NCI-H2171 treated with DMSO at 0.1 percent for 48 hours (cell line): ENCODE measurements at regions not wholly inside any gene's neighbourhood (a gene's known extent, or its start where the extent isn't known, plus 50 kb on each side); places are given as distances from the start of the nearest gene placed in this dataset.

ENCODE experiments used
- DNase-seq: peaks from one replicate; lab custom pipeline; 2025; lab: John Stamatoyannopoulos, UW

DNA sequence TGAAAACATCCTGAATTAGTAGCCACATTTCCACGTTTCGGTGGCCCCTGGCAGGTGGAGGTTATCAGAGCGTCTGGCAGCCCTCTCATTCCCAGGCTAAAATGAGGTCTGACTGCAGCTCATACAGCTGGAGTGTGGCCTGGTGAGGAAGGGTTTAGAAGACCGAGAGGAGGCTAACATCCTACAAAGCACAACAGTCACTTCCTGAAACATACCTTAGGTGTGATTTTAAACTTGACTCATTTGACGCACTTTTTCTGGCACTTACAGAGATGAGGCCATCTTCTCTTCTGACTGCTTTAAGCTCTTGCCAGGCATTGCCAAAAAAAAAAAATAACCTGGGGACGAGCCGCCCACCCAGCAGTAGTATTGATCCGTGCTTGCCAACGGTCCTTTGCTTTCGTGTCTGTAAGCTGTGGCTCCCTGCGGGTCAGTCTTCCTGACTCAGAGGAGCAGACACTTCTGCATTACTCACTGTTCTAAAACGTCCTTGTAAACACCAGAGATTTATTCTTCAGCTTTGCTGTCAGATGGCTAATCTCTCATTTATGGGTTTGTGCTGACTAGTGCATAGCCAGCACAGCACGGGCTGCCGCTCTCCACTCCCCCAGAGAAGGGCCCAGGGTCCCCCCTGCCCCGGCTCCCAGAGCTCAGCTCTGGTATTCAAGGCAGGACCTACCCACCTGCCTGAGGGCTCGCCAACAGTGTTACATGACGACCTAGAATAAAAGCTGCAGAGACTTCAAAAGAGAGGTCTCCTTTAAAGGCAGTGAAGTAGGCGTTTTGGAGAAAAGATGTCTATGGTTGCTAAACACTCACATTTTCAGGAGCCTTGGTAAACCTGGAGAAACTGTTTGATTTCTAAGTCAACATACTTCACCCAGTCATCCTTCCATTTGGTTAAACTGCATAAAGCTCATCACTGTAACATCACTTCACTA is 78.5 kb upstream of the FRMD1 start:
- no peak for DNase-seq

DNA sequence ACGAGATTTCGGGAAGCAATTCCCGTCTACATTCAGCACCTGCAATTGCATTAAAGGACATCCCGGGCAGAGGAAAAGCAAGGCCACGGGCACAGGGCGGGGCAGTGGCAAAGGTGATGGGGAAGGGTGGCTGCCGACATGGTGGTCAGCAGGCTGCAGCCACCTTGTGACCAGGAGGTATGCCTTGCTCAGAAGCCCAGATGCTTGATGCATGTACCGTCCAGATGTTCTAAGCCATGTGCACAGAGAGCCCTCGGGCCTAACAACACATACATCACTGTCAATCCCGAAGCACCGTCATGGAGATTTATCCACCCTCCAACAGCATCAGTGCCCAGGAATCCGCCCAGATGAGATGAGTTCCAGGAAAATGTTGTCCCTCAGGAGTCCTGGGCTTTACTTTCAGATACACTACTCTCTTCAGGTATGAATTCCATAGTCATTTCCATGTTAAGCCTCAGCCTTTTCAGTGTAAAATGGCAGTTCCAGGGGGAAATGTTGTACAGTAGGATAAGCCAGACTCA is 77.8 kb upstream of the FRMD1 start:
- no peak for DNase-seq

DNA sequence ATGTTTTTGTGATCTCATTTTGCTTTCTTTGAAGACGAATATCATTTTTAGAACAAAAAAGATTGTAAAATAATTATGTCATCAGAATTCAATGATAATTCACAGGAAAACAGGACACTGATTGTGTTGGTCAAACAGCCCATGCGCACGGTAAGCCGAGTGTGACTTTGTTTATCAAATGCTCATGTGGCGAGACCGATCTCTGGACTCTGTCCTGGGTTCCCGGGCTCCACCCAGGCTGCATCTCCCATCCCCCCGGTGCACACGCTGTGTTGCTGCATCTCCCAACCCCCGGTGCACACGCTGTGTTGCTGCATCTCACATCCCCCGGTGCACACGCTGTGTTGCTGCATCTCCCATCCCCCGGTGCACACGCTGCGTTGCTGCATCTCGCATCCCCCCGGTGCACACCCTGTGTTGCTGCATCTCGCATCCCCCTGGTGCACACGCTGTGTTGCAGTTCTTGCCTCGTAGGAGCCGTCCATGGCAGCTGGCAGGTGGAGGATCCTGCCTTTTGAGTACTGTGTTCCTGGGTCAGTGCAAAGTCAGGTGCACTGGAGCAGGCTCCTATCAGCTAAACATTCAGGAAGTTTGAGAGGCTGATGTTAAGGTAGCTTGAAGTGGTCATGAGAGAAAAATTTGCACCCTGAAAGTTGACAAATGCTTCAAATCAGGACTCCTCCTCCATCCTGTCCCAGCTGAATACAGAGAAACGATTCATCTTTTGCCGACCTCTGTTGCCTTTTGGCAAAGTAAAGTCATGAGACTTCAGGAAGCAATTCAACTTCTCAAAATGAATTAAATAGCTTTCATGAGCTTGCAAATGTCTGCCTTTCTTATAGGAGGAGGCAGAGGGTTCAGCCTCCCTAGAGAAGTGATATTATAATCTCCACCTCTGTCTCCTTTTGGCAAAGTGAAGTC is 77.1 kb upstream of the FRMD1 start:
- DNase-seq = no peak

DNA sequence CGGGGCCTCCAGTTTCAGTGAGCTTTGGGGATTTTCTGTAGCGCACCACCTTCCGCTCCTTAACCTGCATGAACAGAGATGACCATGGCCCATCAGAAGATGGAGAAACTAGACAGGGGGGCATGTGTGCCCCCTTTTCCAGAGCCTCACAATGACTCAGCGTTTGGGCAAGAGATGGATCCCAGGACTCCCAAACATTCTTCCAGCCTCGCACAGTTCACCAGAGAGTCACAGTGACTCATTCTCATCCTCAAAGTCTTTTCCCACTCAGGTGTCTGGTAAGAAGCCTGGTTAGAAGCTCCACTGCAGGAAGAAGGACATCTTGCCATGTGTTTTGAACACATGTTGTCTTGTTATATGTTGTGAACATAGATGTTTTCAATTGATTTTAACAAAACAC is 76.2 kb upstream of the FRMD1 start:
- no peak for DNase-seq

DNA sequence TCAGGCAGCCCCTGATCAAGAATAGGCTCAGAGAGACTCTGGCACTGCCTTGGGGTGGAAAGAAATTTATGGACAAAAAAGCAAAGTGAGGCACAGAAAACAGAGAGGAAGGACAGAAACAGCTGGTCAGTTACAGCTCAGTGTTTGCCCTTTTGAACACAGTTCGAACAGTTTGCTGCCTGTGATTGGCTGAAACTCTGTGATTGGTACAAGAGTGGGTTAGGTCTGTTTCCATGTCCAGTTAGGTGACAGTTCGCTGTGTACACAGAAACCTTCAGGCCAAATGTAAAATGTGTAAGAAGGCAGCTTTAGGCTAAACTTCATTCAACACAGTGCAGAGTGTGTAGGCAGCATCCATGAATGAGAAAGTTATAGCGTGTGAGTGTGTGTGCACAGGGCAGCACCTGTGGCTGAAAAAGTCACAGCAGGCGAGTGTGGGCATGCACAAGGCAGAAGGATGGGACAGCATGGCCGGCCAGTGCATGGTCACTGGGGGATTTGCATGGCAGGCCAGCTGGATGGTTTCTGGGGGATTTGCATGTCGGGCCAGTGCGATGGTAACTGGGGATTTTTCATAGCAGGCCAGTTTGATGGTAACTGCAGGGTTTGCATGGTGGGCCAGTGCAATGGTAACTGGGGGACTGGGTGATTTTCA is 75.4 kb upstream of the FRMD1 start:
- no peak for DNase-seq

DNA sequence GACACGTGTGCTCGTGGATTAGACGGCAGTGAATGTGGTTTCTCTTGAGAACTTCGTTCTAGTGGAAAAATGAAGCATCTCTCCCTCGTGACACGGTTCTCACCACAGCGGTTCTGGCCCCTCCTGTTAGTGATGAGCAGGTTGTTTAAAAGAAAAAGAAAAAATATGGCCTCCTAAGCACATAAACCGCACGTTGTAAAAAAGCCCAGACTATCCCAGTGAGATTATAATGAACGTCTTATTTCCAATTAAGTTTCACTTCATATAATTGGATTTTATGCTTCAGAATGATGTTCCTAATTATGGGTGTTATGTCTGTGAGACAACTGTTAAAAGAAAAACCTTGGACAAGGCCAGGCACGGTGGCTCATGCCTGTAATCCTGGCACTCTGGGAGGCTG is 74.5 kb upstream of the FRMD1 start:
- no peak for DNase-seq

DNA sequence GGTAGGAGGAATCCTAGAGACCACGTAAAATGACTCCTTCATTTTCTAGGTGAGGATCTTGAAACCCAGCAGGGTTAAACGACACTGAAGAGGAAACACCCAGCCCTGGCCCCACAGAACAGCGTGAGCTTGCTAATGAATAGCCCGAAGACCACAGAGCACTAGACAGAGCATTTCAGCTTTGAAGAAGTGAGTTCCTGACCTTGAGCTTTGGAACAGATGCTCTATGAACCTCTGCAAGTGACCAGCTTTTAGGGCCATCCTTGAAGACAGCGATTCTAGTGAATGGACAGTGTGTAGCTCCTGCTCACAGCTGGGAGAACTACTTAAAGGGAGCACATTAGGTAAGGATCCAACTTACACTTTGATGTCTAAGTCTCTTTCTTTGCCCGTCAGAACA is 74.0 kb upstream of the FRMD1 start:
- no peak for DNase-seq

DNA sequence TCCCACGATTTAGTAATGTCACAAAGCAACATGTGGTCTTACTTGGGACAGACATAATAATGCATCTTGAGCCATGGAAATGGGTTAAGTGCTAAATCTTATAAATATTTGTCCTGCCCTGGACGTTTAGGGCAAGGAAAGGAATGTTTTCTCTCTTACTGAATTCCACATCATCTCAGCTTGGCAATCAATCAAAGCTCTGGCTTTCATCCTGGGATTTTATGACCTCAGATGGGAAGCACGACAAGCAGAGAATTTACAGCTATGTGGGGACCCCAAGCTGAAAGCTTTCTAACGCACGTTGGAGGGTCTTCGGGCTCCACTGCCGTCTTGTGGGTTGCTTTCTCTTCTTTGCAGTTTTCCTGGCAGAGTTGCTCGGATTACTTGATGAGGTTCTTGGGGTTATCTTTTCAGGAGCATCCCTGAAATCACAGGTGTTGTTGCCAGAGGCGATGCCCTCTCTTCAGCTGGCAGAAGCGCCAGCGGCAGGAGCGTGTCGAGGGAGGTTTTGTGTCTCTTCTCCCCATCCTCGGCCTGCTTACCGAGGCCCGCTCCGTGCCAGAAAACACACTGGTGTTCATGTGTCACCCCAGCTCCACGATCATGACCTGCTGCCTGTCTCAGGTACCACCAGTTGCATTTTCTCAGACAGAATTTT is 73.4 kb upstream of the FRMD1 start:
- no peak for DNase-seq

DNA sequence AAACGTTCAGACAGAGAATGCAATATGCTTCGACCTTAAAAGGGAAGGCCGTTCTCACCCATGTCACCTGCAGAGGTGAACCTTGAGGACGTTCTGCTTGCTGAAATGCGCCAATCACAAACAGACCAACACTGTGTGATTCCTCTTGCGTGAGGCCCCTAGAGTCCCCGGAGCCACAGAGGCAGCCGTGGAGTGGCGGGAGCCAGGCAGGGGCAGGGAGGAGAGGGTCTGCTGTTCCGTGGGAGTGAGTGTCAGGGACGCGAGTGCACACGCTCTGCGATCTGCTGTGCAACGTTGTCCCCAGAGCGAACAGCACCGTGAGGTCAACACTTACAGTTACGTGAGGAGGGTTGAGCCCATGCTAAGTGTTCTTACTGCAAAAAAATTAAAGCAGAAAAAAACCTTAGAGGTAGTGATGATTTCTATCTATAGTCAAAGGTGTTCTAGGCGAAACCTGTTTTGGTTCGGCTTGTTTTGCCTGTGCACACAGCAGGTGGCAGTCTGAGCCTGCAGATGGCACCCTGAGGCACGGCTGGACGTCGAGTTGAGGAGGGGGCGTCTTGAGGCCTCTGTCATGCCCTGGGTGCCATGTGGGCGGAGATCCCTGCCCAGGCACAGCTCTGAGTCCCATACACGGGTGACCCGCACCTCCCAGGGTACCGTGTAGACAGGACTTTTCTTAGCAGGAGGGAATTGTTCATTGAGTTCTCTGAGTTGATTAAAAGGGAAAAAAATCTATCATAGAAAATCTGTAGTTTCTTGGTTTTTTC is 71.7 kb upstream of the FRMD1 start:
- no peak for DNase-seq

DNA sequence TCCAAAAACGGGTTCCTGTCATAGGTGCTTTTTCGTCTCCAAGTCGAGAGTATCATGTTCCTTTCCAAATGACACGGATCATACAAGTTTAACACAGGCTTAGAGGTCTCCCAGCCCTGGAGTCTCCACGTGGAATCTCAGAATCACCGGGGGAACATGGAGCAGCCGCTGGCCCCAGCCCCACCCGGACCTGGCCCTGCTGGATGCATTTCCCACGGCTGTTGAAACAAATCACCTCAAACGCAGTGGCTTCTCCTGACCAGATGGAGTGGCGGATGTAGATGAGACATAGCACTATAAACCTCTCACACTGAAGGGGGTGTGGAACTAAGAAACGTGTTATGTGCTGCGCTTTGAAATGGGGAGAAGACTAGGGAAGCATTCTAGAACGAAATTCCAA is 70.0 kb upstream of the FRMD1 start:
- DNase-seq = no peak

DNA sequence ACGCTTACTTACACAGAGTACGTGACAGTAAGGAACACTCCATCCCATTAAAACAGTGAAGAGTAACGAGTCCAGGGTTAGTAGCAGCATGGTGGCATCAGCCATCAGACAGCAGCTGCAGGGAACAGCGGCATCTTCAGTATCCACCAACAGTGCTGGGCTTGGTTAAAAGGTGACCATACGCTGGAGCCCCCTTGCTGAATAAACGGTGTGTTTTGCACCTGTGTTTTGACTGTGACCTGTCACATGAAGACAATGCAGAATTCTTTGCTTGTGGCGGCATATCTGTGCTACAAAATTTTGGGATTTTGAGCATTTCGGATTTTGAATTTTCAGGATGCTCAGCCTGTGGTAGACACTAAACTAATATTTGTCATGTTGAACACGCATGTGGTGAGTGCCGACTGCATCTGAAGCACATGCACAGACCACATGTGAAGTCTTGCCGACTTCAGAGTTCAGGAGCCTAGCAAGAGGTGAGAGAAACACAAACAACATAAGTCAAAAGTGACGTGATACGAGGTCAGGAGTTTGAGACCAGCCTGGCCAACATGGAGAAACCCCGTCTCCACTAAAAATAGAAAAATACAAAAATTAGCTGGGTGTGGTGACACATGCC is 69.3 kb upstream of the FRMD1 start:
- DNase-seq = no peak

DNA sequence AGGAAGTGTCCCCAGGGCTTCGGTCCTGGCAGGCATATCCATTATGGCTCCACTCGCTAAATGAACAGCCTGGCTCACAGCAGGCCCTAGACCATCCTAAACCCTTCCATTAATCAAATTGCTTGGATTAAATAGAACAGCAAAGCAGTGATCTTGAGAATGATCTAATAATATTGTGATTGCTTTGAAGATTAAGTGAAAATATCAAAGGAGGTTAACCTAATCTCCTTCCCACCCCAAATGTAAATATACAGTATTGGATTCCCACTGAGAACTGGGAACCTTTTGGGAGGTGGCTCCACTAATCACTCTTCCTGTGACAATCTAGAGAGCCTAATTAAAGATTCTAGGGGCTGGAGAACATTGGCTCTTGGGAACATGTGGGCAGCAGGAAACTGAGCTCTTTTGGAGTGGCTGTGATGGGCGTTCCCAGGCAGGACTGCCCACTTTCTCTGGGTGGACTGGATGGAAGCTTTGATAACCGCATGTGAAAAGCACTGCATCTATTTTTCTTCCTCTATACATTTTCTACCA is 68.3 kb upstream of the FRMD1 start:
- DNase-seq = peak; percentile 31

DNA sequence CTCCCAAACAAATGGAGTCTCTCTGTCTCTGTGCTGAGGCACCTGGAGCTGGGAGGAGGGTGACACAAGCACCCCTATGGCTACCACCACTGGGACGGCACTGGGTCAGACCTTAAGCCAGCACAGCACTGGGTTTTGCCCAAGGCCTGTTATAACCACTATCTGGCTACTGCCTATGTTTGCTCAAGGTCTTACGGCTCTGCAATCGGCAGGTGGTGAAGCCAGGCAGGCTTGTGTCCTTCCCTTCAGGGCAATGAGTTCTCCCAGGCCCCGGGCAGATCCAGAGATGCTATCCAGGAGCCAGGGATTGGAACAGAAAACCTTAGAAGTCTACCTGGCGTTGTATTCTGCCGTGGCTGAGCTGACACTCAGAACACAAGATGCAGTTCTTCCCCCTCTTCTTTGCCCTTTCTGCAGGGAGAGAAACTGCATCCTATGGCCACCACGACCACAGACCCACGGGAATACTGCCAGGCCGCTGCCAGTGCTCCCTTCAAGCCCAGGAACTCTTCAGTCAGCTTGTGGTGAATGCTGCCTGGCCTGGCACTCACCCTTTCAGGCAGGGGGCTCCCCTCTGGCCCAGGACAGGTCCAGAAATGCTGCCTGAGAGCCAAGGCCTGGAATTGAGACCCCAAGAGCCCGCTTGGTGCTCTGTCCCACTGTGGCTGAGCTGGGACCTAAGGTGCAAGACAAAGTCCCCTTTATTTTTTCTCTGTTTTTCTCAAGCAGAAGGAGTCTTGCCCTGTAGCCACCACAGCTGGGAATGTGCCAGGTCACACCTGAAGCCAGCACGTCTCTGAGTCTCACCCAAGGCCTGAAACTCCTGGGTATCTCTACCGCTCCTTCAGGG is 67.0 kb upstream of the FRMD1 start:
- no peak for DNase-seq

DNA sequence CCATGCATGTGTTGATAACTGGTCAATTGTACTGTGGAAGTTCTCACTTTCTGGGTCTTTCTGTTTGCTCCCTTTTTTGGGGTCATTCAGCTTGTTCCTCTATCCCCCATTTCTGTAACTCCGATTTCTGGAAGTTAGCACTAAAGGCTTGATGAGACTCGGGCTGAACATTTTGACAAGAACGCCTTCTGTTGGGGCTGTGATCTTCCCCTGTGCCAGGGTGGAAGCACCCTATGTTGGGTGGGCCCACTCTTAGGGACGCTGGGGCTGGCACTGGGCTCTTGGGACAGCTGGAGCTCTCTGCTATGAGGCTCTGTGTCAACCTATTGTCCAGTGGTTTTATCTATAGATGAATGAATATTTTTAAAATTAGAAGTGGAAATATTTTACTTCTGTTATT is 60.1 kb upstream of the FRMD1 start:
- no peak for DNase-seq

DNA sequence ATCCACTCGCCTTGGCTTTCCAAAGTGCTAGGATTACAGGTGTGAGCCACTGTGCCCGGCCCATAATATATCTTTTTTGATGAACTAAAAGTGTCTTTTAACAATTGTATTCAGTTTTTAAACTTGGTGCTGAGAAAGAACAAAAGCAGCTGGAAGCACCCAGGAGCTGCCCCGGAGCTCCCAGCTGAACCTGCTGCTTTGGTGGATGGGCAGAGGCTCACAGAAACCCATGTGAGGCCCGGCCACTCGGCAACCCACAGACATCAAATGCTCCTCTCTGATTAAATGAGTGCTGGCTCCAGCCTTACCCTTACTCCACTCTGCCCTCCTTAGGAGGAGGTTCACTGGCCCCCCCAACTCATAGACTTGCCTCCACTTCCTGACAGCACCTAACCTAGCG is 59.4 kb upstream of the FRMD1 start:
- DNase-seq = no peak

DNA sequence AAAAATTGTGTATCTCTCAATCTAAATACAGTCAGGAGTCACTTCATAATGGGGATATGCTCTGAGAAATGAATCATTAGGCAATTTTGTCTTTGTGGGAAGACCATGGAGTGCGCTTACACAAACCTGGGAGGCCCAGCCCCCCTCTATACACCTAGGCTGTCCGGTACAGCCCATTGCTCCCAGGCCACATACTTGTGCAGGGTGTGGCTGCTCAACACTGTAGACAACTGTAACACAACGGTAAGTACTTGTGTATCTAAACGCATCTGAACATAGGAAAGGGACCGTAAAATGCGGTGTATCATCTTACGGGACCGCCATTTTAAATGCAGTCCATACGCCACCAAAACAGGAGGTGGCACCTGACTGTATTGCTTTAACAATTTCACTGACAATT is 58.0 kb upstream of the FRMD1 start:
- no peak for DNase-seq

DNA sequence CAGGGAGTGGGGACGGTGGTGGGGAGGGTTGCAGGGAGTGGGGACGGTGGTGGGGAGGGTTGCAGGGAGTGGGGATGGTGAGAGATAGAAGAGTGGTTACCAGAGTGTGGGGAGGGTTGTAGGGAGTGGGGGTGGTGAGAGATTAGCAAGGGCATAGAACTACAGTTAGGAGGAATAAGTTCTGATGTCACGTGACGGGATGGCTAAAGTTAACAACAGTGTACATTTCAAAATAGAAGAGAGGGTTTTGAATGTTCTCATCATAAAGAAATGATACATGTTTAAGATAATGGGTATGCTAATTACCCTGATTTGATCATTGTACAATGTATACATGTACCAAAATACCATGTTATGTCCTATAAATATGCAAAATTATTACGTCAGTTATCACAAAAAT is 57.6 kb upstream of the FRMD1 start:
- no peak for DNase-seq

DNA sequence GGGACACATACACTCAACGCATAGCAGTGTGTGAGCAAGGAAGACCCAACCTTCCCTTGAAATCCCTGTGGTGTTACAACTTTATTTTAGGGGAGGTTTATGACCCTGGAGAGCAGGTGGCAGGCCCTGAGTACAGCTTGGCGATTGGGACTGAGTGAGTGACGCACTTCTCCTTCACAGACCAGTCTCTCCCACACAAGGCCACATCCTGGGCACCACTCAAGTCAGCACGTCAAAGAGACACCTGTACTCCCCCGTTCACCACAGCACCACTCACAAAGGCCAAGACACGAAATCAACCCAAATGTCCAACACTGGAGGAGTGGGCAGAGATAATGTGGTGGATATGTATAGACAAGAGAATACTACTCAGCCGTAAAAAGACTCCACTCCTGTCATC is 57.0 kb upstream of the FRMD1 start:
- DNase-seq = no peak

DNA sequence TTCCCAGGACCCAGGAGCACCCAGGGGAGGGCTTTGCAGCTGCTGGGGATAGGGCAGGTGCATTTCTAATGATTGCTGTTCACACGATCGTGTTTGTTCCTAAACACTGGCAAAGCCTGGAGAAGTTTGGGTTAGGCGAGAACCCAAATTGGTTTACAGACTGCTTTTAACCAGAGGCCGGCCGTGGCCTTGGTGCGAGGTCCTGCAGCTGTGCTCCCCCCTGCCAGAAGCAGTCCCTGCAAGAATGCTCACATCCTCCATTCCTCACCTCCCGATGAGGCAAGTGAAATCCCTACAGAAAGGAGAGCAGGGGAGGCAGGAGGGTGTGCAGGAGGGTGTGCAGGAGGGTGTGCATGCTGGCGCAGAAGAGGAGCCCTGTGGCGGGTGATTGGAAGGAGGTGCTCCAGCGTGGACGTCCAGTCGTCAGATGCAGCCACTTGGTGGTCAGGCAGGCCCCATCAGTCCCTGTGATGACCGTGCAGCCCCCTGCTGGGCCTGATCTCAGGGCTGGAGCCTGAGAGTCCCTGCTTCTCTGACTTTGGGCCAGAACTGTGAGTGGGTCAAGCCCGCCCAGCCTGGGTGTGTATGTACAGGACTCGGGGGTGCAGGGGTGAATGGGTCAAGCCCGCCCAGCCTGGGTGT is 55.7 kb upstream of the FRMD1 start:
- DNase-seq = no peak
